ENCODE measurements at regions not wholly inside any gene's neighbourhood (a gene's known extent, or its start where the extent isn't known, plus 50 kb on each side); places are given as distances from the start of the nearest gene placed in this dataset.

GRCh38 chr1:217053676-217054075 lies 330.4 kb upstream of the ESRRG start:
- no peak for TF ChIP-seq TAF1 (IDR thresholded peaks at IDR 0.05; ENCODE audit: borderline replicate concordance, insufficient read depth, low read length)
- no peak for TF ChIP-seq SIN3A (IDR thresholded peaks at IDR 0.05; ENCODE audit: borderline replicate concordance, insufficient read depth, low read length)
- TF ChIP-seq POLR2AphosphoS5 (IDR thresholded peaks at IDR 0.05; ENCODE audit: low read depth, low read length): no peak
- no peak for TF ChIP-seq REST (IDR thresholded peaks at IDR 0.05; ENCODE audit: insufficient read depth in 1 of 2, low read depth in 2 of 2, low read length in 2 of 2)

All from PFSK-1 (cell line).